ENCODE measurements at regions not wholly inside any gene's neighbourhood (a gene's known extent, or its start where the extent isn't known, plus 50 kb on each side); places are given as distances from the start of the nearest gene placed in this dataset.

- TF ChIP-seq CTCF (IDR thresholded peaks at IDR 0.05): no peak
- Histone ChIP-seq H3K9me3 (no peaks in the 10 kb centered on the region), H3K36me3 (no peaks in the 10 kb centered on the region), H3K4me3 (no peak overlapping the region), H3K27ac (no peak overlapping the region), H3K27me3 (no peaks in the 10 kb centered on the region), H3K4me1 (no peaks in the 10 kb centered on the region)
- DNase-seq (ENCODE audit: low spot score in 2 of 2): no peak
- intact Hi-C loops (cut with DNase I): no loop called here
These were observed 644.2 kb downstream of the PTPRU start for GRCh38 chr1:29880556-29880955.

GRCh38 chr1:29879217-29879616 lies 642.9 kb downstream of the PTPRU start:
- TF ChIP-seq CTCF (IDR thresholded peaks at IDR 0.05): no peak
- intact Hi-C loops (cut with DNase I): no loop called here
- Histone ChIP-seq H3K36me3 (no peaks in the 10 kb centered on the region), H3K4me1 (no peaks in the 10 kb centered on the region), H3K27ac (no peak overlapping the region), H3K27me3 (no peaks in the 10 kb centered on the region), H3K9me3 (no peaks in the 10 kb centered on the region), H3K4me3 (no peak overlapping the region)
- no peak for DNase-seq (ENCODE audit: low spot score in 2 of 2)

GRCh38 chr1:29878501-29878900 lies 642.2 kb downstream of the PTPRU start:
- no peak for TF ChIP-seq CTCF (IDR thresholded peaks at IDR 0.05)
- no peaks in the 10 kb centered on the region for H3K4me1 ChIP-seq
- intact Hi-C loops (cut with DNase I): no loop called here
- H3K27me3 ChIP-seq: no peaks in the 10 kb centered on the region
- no peak overlapping the region for H3K27ac ChIP-seq
- H3K36me3 ChIP-seq: no peaks in the 10 kb centered on the region
- H3K4me3 ChIP-seq: no peak overlapping the region
- H3K9me3 ChIP-seq: no peaks in the 10 kb centered on the region
- DNase-seq (ENCODE audit: low spot score in 2 of 2): no peak

GRCh38 chr1:29876902-29877301 lies 640.6 kb downstream of the PTPRU start:
- no peak for TF ChIP-seq CTCF (IDR thresholded peaks at IDR 0.05)
- Histone ChIP-seq H3K4me3 (no peak overlapping the region), H3K36me3 (no peaks in the 10 kb centered on the region), H3K4me1 (no peaks in the 10 kb centered on the region), H3K27ac (no peak overlapping the region), H3K27me3 (no peaks in the 10 kb centered on the region), H3K9me3 (no peaks in the 10 kb centered on the region)
- DNase-seq (ENCODE audit: low spot score in 2 of 2): no peak
- intact Hi-C loops (cut with DNase I): no loop called here

GRCh38 chr1:29876441-29876840 lies 640.1 kb downstream of the PTPRU start:
- DNase-seq (ENCODE audit: low spot score in 2 of 2): no peak
- H3K4me1 ChIP-seq: no peaks in the 10 kb centered on the region
- intact Hi-C loops (cut with DNase I): no loop called here

More at GRCh38 chr1:29876441-29876840, 640.1 kb downstream of the PTPRU start:
- Histone ChIP-seq H3K27me3 (no peaks in the 10 kb centered on the region), H3K27ac (no peak overlapping the region), H3K4me3 (no peak overlapping the region), H3K36me3 (no peaks in the 10 kb centered on the region), H3K9me3 (no peaks in the 10 kb centered on the region)
- no peak for TF ChIP-seq CTCF (IDR thresholded peaks at IDR 0.05)
